ENCODE measurements at regions not wholly inside any gene's neighbourhood (a gene's known extent, or its start where the extent isn't known, plus 50 kb on each side); places are given as distances from the start of the nearest gene placed in this dataset.
"Not testable (repeated sequence)": the region's sequence is repeated elsewhere in the genome, so short reads cannot be mapped to it uniquely, and the experiment has no call there.

DNA sequence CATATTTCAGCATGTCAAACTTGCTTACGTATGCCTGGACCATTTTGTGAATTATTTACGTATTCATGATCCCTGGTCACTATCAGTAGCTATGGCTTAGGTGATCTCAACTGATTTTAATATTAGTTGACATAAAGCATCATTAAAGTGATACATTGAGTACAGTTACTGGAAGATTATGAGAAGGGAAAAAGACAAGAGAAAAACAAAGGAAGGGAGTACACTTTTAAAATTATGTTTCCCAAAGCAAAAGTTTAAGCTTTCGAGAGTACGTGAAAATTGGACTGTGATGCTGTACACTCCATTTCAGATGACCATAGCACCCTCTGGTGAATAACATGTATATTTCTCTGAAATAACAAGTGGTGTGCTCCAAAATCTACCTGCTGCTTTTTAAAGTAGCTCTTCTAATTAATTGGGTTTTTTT lies 215.0 kb upstream of the HSF2 start:
- no peaks in the 10 kb centered on the region for H3K27me3 Mint-ChIP-seq (ENCODE audit: low read depth, poor library complexity)
- TF ChIP-seq, protein P1, sequence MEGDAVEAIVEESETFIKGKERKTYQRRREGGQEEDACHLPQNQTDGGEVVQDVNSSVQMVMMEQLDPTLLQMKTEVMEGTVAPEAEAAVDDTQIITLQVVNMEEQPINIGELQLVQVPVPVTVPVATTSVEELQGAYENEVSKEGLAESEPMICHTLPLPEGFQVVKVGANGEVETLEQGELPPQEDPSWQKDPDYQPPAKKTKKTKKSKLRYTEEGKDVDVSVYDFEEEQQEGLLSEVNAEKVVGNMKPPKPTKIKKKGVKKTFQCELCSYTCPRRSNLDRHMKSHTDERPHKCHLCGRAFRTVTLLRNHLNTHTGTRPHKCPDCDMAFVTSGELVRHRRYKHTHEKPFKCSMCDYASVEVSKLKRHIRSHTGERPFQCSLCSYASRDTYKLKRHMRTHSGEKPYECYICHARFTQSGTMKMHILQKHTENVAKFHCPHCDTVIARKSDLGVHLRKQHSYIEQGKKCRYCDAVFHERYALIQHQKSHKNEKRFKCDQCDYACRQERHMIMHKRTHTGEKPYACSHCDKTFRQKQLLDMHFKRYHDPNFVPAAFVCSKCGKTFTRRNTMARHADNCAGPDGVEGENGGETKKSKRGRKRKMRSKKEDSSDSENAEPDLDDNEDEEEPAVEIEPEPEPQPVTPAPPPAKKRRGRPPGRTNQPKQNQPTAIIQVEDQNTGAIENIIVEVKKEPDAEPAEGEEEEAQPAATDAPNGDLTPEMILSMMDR (IDR thresholded peaks at IDR 0.05), result peak; percentile 24
- no peak overlapping the region for H3K27ac Mint-ChIP-seq
- no peaks in the 10 kb centered on the region for H3K36me3 Mint-ChIP-seq (ENCODE audit: low read depth)
- DNase-seq, result no peak
- no peaks in the 10 kb centered on the region for H3K9me3 Mint-ChIP-seq
- no peak overlapping the region for H3K4me3 Mint-ChIP-seq
- no peaks in the 10 kb centered on the region for H3K4me1 Mint-ChIP-seq

DNA sequence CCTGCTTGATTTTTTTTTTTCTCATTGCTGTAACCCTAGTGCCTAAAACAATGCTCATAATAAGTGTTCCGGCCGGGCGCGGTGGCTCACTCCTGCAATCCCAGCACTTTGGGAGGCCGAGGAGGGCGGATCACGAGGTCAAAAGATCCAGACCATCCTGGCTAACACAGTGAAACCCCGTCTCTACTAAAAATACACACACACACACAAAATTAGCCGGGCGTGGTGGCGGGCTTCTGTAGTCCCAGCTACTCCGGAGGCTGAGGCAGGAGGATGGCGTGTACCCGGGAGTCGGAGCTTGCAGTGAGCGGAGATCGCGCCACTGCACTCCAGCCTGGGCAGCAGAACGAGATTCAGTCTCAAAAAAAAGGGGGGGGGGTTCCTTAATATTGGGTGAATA lies 214.0 kb upstream of the HSF2 start:
- not testable (repeated sequence) for H3K9me3 Mint-ChIP-seq; H3K4me1 Mint-ChIP-seq; H3K27me3 Mint-ChIP-seq (ENCODE audit: low read depth, poor library complexity); H3K4me3 Mint-ChIP-seq; H3K36me3 Mint-ChIP-seq (ENCODE audit: low read depth); DNase-seq
- H3K27ac Mint-ChIP-seq, result peak overlapping the region; percentile 66

DNA sequence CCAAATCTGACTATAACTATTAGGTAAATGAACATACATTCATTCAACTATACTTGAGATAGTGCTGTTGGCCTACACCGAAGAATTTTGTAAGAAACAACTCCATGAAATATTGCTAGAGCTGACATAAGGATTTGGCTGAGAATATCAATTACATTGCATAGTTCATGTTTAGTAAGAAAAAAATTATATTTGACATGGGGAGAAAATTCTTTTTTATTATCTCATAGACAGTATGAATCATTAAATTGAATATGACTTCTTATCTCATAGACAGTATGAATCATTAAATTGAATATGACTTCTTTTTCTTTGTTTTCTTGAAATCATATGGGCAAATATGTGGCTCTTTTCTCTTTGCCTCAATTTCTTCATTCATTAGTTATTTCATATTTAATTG lies 212.3 kb upstream of the HSF2 start:
- Mint-ChIP-seq H3K36me3 (ENCODE audit: low read depth) (no peaks in the 10 kb centered on the region), H3K9me3 (no peaks in the 10 kb centered on the region), H3K4me3 (no peak overlapping the region), H3K4me1 (no peaks in the 10 kb centered on the region), H3K27ac (no peak overlapping the region), H3K27me3 (ENCODE audit: low read depth, poor library complexity) (no peaks in the 10 kb centered on the region)
- TF ChIP-seq, protein P1 (IDR thresholded peaks at IDR 0.05), result no peak
- DNase-seq, result no peak

DNA sequence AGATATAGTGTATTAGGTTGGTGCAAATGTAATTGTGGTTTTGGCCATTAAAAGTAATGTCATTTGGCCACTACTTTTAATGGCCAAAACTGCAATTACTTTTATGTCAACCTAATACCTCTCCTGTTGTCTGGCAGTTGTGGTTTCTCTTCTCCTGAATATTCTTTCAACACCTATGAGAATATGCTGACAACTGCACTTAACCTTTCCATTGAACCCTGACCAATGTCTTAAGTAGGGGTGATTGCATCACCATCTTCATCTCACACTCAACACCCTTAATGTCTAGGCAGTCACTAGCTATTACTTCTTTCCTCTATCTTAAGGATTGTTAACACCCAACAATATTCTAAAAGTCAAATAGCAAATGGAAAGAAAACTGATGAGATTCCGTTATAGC lies 200.5 kb upstream of the HSF2 start:
- no peak overlapping the region for H3K27ac Mint-ChIP-seq
- no peaks in the 10 kb centered on the region for H3K27me3 Mint-ChIP-seq (ENCODE audit: low read depth, poor library complexity)
- H3K36me3 Mint-ChIP-seq (ENCODE audit: low read depth), result no peaks in the 10 kb centered on the region
- H3K4me3 Mint-ChIP-seq, result no peak overlapping the region
- TF ChIP-seq, protein P1 (IDR thresholded peaks at IDR 0.05), result no peak
- DNase-seq, result no peak
- H3K9me3 Mint-ChIP-seq, result no peaks in the 10 kb centered on the region
- no peaks in the 10 kb centered on the region for H3K4me1 Mint-ChIP-seq

GRCh38 chr6:122200440-122200839 lies 199.0 kb upstream of the HSF2 start:
- Mint-ChIP-seq H3K27ac (no peak overlapping the region), H3K27me3 (ENCODE audit: low read depth, poor library complexity) (peaks cover 4% of the 10 kb centered on the region), H3K4me3 (no peak overlapping the region), H3K4me1 (no peaks in the 10 kb centered on the region), H3K9me3 (peaks cover 3% of the 10 kb centered on the region), H3K36me3 (ENCODE audit: low read depth) (no peaks in the 10 kb centered on the region)
- TF ChIP-seq, protein P1 (IDR thresholded peaks at IDR 0.05), result no peak
- DNase-seq, result no peak

DNA sequence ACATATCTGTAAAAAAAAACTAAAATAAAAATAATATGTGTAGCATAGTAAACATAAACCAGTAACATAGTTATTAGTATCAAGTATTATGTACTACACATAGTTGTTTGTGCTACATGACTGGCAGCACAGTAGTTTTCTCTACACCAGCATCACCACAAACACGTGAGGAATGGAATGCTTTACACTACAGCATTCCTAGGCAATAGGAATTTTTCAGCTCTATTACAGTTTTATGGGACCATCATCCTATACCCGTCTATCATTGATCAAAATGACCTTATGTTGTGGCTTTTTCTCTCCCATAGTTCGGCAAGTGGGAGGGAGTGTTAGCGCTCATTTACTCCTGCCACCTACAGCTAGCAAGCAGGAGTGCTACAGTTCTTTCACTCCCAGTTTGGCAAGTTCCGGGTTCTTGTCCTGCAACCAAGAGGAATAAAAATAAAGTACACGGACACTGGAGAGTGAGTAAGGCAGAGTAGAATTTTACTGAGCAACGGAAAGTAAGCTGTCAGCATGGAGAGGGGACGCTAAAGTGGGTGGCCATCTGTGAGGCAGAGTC lies 196.8 kb upstream of the HSF2 start:
- DNase-seq, result no peak
- no peaks in the 10 kb centered on the region for H3K36me3 Mint-ChIP-seq (ENCODE audit: low read depth)
- no peak overlapping the region for H3K27ac Mint-ChIP-seq

More for the DNA sequence above, 196.8 kb upstream of the HSF2 start:
- TF ChIP-seq, protein P1 (IDR thresholded peaks at IDR 0.05), result no peak
- Mint-ChIP-seq H3K9me3 (peaks cover 3% of the 10 kb centered on the region), H3K27me3 (ENCODE audit: low read depth, poor library complexity) (peaks cover 4% of the 10 kb centered on the region), H3K4me1 (no peaks in the 10 kb centered on the region), H3K4me3 (no peak overlapping the region)

All from nephron progenitor cell (in vitro differentiated cells).